ENCODE measurements at regions not wholly inside any gene's neighbourhood (a gene's known extent, or its start where the extent isn't known, plus 50 kb on each side); places are given as distances from the start of the nearest gene placed in this dataset.
A peak's percentile ranks its signal among the peaks of the same experiment; 100 is the strongest.

GRCh38 chr3:65033576-65033975 lies 345.8 kb upstream of the ADAMTS9 start:
- no peaks in the 10 kb centered on the region for H3K36me3 ChIP-seq (ENCODE audit: control insufficient read depth in 2 of 2, insufficient read depth in 1 of 2, low read length in 2 of 2)
- H3K9me3 ChIP-seq (ENCODE audit: control insufficient read depth, insufficient read depth, low read depth, low read length) = no peaks in the 10 kb centered on the region
- peaks cover 2% of the 10 kb centered on the region; the same call in 1 of the 2 replicates for H3K4me1 ChIP-seq (ENCODE audit: control insufficient read depth, insufficient read depth, low read length)
- no peak overlapping the region for H3K27ac ChIP-seq (ENCODE audit: extremely low read depth, low read depth, low read length)
- CTCF ChIA-PET = interaction anchor here (1.3 kb wide), 1 partner anchor 9 kb away, joined by 4 read pairs; no protein-coding TSS in a partner anchor
- no peak overlapping the region for H3K4me3 ChIP-seq (ENCODE audit: low read depth, low read length)
- POLR2A ChIA-PET = no interaction called here
- TF ChIP-seq ZNF645 (tag by site-specific recombination; IDR thresholded peaks at IDR 0.05) = no peak
- TF ChIP-seq ZNF341 (tag by site-specific recombination; IDR thresholded peaks at IDR 0.05; ENCODE audit: low read depth) = no peak
- TF ChIP-seq EGR2 (tag by site-specific recombination; IDR thresholded peaks at IDR 0.05; ENCODE audit: low read depth) = no peak
- no peak for TF ChIP-seq ZFP69B (tag by site-specific recombination; IDR thresholded peaks at IDR 0.05)
- no peak for TF ChIP-seq ZNF169 (tag by site-specific recombination; IDR thresholded peaks at IDR 0.05)
- no peak for TF ChIP-seq TSHZ1 (tag by site-specific recombination; IDR thresholded peaks at IDR 0.05; ENCODE audit: borderline replicate concordance)
- no peak for TF ChIP-seq ZNF473 (tag by site-specific recombination; IDR thresholded peaks at IDR 0.05)
- no peak for TF ChIP-seq ZNF610 (tag by site-specific recombination; IDR thresholded peaks at IDR 0.05; ENCODE audit: borderline replicate concordance)
- no peak for TF ChIP-seq ZNF585B (tag by site-specific recombination; IDR thresholded peaks at IDR 0.05)
- no peak for TF ChIP-seq KLF7 (tag by site-specific recombination; IDR thresholded peaks at IDR 0.05; ENCODE audit: borderline replicate concordance)

DNA sequence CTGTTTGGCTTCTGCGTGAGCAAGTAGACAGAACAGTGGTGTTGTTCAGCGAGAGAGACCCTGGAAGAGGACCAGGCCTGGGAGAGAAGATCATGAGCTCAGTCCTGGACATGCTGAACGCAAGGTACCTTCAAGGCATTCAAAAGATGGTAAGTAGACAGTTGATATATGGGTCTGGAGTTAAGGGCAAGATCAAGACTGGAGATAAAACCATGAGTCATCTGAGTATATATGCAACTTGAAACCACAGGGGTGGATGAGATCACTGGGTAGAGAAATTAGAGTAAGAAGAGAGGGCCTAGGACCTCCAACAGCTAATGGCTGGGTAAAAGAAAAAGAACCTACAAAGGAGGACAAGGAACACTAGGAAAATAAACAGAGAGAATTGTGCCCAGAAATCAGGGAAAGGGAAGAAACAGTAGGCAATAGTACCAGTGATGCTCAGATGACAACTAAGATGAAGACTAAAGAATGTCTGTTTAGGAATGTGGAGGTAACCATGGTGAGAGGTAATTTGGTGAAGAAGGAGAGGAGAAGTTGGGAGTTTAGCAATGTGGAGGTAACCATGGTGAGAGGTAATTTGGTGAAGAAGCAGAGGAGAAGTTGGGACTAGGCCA lies 343.2 kb upstream of the ADAMTS9 start:
- POLR2A ChIA-PET = interaction anchor here (1.3 kb wide), 1 partner anchor 10 kb away, joined by 5 read pairs; no protein-coding TSS in a partner anchor
- no peaks in the 10 kb centered on the region for H3K36me3 ChIP-seq (ENCODE audit: control insufficient read depth in 2 of 2, insufficient read depth in 1 of 2, low read length in 2 of 2)
- peak overlapping the region; percentile 34 for H3K27ac ChIP-seq (ENCODE audit: extremely low read depth, low read depth, low read length)
- H3K4me3 ChIP-seq (ENCODE audit: low read depth, low read length) = no peak overlapping the region
- H3K9me3 ChIP-seq (ENCODE audit: control insufficient read depth, insufficient read depth, low read depth, low read length) = no peaks in the 10 kb centered on the region
- CTCF ChIA-PET = interaction anchor here (1.1 kb wide), 1 partner anchor 10 kb away, joined by 4 read pairs; no protein-coding TSS in a partner anchor
- H3K4me1 ChIP-seq (ENCODE audit: control insufficient read depth, insufficient read depth, low read length) = peaks cover 2% of the 10 kb centered on the region; the same call in 1 of the 2 replicates
- peak; percentile 76 for TF ChIP-seq ZNF629 (tag by site-specific recombination; IDR thresholded peaks at IDR 0.05)
- 0 out of 2 replicates have a peak, but pooled peaks have one; percentile 26 for TF ChIP-seq BCL11A (tag by site-specific recombination; IDR thresholded peaks at IDR 0.05; ENCODE audit: low read depth)
- TF ChIP-seq ZNF558 (tag by site-specific recombination; IDR thresholded peaks at IDR 0.05) = peak; percentile 51; the same call in 1 of the 2 replicates
- no peak for TF ChIP-seq ZNF521 (tag by site-specific recombination; IDR thresholded peaks at IDR 0.05)
- TF ChIP-seq SP7 (tag by site-specific recombination; IDR thresholded peaks at IDR 0.05) = peak; percentile 54
- peak; percentile 43; the same call in 1 of the 2 replicates for TF ChIP-seq INSM2 (tag by site-specific recombination; IDR thresholded peaks at IDR 0.05)
- peak; percentile 78 for TF ChIP-seq KLF8 (tag by site-specific recombination; IDR thresholded peaks at IDR 0.05)
- TF ChIP-seq, protein P1, sequence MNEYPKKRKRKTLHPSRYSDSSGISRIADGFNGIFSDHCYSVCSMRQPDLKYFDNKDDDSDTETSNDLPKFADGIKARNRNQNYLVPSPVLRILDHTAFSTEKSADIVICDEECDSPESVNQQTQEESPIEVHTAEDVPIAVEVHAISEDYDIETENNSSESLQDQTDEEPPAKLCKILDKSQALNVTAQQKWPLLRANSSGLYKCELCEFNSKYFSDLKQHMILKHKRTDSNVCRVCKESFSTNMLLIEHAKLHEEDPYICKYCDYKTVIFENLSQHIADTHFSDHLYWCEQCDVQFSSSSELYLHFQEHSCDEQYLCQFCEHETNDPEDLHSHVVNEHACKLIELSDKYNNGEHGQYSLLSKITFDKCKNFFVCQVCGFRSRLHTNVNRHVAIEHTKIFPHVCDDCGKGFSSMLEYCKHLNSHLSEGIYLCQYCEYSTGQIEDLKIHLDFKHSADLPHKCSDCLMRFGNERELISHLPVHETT (tag by site-specific recombination; IDR thresholded peaks at IDR 0.05) = peak; percentile 66; the same call in 1 of the 2 replicates
- 0 out of 2 replicates have a peak, but pooled peaks have one; percentile 17 for TF ChIP-seq ATF2 (tag by site-specific recombination; IDR thresholded peaks at IDR 0.05; ENCODE audit: low read depth)
- TF ChIP-seq ZSCAN18 (tag by site-specific recombination; IDR thresholded peaks at IDR 0.05) = no peak
- TF ChIP-seq ZSCAN23 (tag by site-specific recombination; IDR thresholded peaks at IDR 0.05) = 0 out of 2 replicates have a peak, but pooled peaks have one; percentile 23
- TF ChIP-seq EGR2 (tag by site-specific recombination; IDR thresholded peaks at IDR 0.05; ENCODE audit: low read depth) = no peak

All from HEK293 (cell line).